Panc1 (cell line): ENCODE measurements at regions not wholly inside any gene's neighbourhood (a gene's known extent, or its start where the extent isn't known, plus 50 kb on each side); places are given as distances from the start of the nearest gene placed in this dataset.

Source experiments
- ATAC-seq: fragments of 200-7000 bp; cut with Tn5 transposase; 2 replicates; pipeline ENCODE4 v1.9.1; 2020; ENCODE audit warnings: mild to moderate bottlenecking, moderate library complexity
- BruUV-seq: library from RNA; stranded (reverse); fragments of 400-500 nt; replicated peaks from 2 replicates; lab custom pipeline; 2021; lab: Mats Ljungman, UMichigan
- CTCF ChIA-PET: fragments of 300-600 bp; sonication (Branson Sonifier 250); formaldehyde crosslinking; loops from one replicate; lab custom pipeline; 2022; ENCODE audit warnings: antibody characterized with exemption; lab: Charles Lee
- POLR2A ChIA-PET: fragments of 300-600 bp; sonication (Branson Sonifier 250); formaldehyde crosslinking; loops from one replicate; lab custom pipeline; 2022; ENCODE audit warnings: antibody characterized with exemption; lab: Charles Lee
- DNase-seq: peaks from one replicate; pipeline ENCODE4 v3.0.0-alpha.2; 2010; ENCODE audit warnings: low read depth, low spot score
- H3K27ac ChIP-seq: 2 replicates; pipeline ENCODE4 v1.5.1; 2011; ENCODE audit warnings: mild to moderate bottlenecking, low read length, inconsistent platforms
- H3K27me3 ChIP-seq: fragments of 200-500 bp; sonication (Bioruptor generic); 2 replicates; pipeline ENCODE4 v1.6.0; 2014; ENCODE audit warnings: low read length, inconsistent platforms; ENCODE audit not compliant: control insufficient read depth, insufficient read depth
- H3K36me3 ChIP-seq: fragments of 200-500 bp; sonication (Bioruptor generic); 2 replicates; pipeline ENCODE4 v1.5.1; 2014; ENCODE audit warnings: inconsistent platforms, mild to moderate bottlenecking, low read length, moderate library complexity; ENCODE audit not compliant: control insufficient read depth, insufficient read depth
- H3K4me1 ChIP-seq: 2 replicates; pipeline ENCODE4 v1.5.1; 2011; ENCODE audit warnings: inconsistent platforms, mild to moderate bottlenecking, low read length, moderate library complexity; ENCODE audit not compliant: control insufficient read depth, insufficient read depth
- H3K4me3 ChIP-seq, 2 experiments: 2 replicates each; pipeline ENCODE4 v1.5.1; 2011 to 2012; ENCODE audit warnings: low read depth in 2 of 2, low read length in 2 of 2, mild to moderate bottlenecking in 2 of 2, inconsistent platforms in 1 of 2, moderate library complexity in 1 of 2
- H3K9me3 ChIP-seq: fragments of 200-500 bp; sonication (Bioruptor generic); 2 replicates; pipeline ENCODE4 v1.5.1; 2014; ENCODE audit warnings: low read depth, mild to moderate bottlenecking, inconsistent platforms, low read length, moderate library complexity; ENCODE audit not compliant: control insufficient read depth, insufficient read depth
- CTCF ChIP-seq: fragments of 450-650 bp; IDR thresholded peaks from 2 replicates; pipeline ENCODE4 v1.5.1; 2017; ENCODE audit warnings: mild to moderate bottlenecking
- POLR2AphosphoS5 ChIP-seq: IDR thresholded peaks from 2 replicates; pipeline ENCODE4 v1.6.1; 2012; ENCODE audit warnings: mild to moderate bottlenecking, low read depth, low read length, moderate library complexity
- REST ChIP-seq, 2 experiments: IDR thresholded peaks; 2 replicates each; pipeline ENCODE4 v1.6.1; 2011 to 2012; ENCODE audit warnings: low read depth in 2 of 2, control low read depth in 1 of 2, low read length in 1 of 2, mild to moderate bottlenecking in 1 of 2, moderate library complexity in 1 of 2; ENCODE audit not compliant: insufficient read depth in 1 of 2
- SIN3A ChIP-seq: IDR thresholded peaks from 2 replicates; pipeline ENCODE4 v1.6.1; 2012; ENCODE audit warnings: low read depth, mild to moderate bottlenecking, low read length, moderate library complexity, borderline replicate concordance; ENCODE audit not compliant: insufficient read depth
- TCF7L2 ChIP-seq: IDR thresholded peaks from 2 replicates; pipeline ENCODE4 v1.6.1; 2011; ENCODE audit warnings: mild to moderate bottlenecking, low read depth, low read length, inconsistent platforms
- in situ Hi-C: cut with HindIII; loops from 2 replicates; pipeline ENCODE4 v1.10.0; 2016; ENCODE audit warnings: low sequenced_read_pairs, low pct_unique_long_range_greater_than_20kb
- intact Hi-C: fragments of 100-400 bp; cut with micrococcal nuclease; formaldehyde crosslinking; loops from one replicate; pipeline ENCODE4 v1.10.0; 2022; ENCODE audit not compliant: unreplicated experiment

GRCh38 chr4:184885602-184886001 is 59.8 kb upstream of the ACSL1 start:
- Histone ChIP-seq H3K27ac (no peak overlapping the region), H3K27me3 (no peaks in the 10 kb centered on the region), H3K9me3 (no peaks in the 10 kb centered on the region), H3K36me3 (no peaks in the 10 kb centered on the region), H3K4me3 (no peak overlapping the region), H3K4me1 (no peaks in the 10 kb centered on the region)
- BruUV-seq, result no TSS peak
- ChIA-PET POLR2A (no interaction called here), CTCF (no interaction called here)
- ATAC-seq, result no peak
- no peak for DNase-seq
- TF ChIP-seq REST (IDR thresholded peaks at IDR 0.05; ENCODE audit: insufficient read depth in 1 of 2, low read depth in 2 of 2, low read length in 1 of 2), result no peak
- no peak for TF ChIP-seq TCF7L2
- TF ChIP-seq POLR2AphosphoS5, result no peak
- TF ChIP-seq SIN3A, result no peak
- in situ Hi-C loops, result no loop called here
- intact Hi-C loops, result no loop called here

- H3K27ac ChIP-seq, result no peak overlapping the region
- no TSS peak for BruUV-seq
- no peaks in the 10 kb centered on the region for H3K9me3 ChIP-seq
- ATAC-seq (no peak), DNase-seq (no peak)
- in situ Hi-C loops, result no loop called here
- TF ChIP-seq REST (IDR thresholded peaks at IDR 0.05; ENCODE audit: insufficient read depth in 1 of 2, low read depth in 2 of 2, low read length in 1 of 2), result no peak
- no peak for TF ChIP-seq SIN3A
- TF ChIP-seq POLR2AphosphoS5, result no peak
- TF ChIP-seq TCF7L2, result no peak
- no peak for TF ChIP-seq CTCF
- no peak overlapping the region for H3K4me3 ChIP-seq
- intact Hi-C loops, result no loop called here
- ChIA-PET POLR2A (no interaction called here), CTCF (no interaction called here)
- H3K36me3 ChIP-seq, result no peaks in the 10 kb centered on the region
- H3K27me3 ChIP-seq, result no peaks in the 10 kb centered on the region
- no peaks in the 10 kb centered on the region for H3K4me1 ChIP-seq
Observed at GRCh38 chr4:184887333-184887732, 61.6 kb upstream of the ACSL1 start.
